ENCODE measurements at regions not wholly inside any gene's neighbourhood (a gene's known extent, or its start where the extent isn't known, plus 50 kb on each side); places are given as distances from the start of the nearest gene placed in this dataset.

DNA sequence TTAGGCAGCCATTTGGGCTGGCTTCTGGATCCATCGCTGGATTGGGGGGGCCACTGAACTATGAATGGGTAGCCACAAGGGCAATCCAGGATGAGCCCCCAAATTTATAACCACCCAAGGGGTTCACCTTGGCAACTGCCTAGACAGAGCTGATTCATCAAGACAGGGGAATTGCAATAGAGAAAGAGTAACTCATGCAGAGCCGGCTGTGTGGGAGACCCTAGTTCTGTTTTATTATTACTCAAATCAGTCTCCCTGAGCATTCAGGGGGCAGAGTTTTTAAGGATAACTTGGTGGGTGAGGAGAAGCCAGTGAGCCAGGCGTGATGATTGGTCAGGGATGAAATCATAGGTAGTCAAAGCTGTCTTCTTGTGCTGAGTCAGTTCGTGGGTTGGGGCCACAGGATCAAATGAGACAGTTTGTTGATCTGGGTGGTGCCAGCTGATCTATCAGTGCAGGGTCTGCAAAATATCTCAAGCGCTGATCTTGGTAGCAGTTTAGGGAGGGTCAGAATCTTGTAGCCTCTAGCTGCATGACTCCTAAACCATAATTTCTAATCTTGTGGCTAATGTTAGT, 57.9 kb downstream of the DNAJB9 start:
- H3K4me3 ChIP-seq (ENCODE audit: low read depth, low read length) = no peak overlapping the region
- no peak for DNase-seq (ENCODE audit: low read depth)
- TF ChIP-seq, protein P1, sequence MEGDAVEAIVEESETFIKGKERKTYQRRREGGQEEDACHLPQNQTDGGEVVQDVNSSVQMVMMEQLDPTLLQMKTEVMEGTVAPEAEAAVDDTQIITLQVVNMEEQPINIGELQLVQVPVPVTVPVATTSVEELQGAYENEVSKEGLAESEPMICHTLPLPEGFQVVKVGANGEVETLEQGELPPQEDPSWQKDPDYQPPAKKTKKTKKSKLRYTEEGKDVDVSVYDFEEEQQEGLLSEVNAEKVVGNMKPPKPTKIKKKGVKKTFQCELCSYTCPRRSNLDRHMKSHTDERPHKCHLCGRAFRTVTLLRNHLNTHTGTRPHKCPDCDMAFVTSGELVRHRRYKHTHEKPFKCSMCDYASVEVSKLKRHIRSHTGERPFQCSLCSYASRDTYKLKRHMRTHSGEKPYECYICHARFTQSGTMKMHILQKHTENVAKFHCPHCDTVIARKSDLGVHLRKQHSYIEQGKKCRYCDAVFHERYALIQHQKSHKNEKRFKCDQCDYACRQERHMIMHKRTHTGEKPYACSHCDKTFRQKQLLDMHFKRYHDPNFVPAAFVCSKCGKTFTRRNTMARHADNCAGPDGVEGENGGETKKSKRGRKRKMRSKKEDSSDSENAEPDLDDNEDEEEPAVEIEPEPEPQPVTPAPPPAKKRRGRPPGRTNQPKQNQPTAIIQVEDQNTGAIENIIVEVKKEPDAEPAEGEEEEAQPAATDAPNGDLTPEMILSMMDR (conservative IDR thresholded peaks at IDR 0.05; ENCODE audit: low read depth, low read length) = no peak

DNA sequence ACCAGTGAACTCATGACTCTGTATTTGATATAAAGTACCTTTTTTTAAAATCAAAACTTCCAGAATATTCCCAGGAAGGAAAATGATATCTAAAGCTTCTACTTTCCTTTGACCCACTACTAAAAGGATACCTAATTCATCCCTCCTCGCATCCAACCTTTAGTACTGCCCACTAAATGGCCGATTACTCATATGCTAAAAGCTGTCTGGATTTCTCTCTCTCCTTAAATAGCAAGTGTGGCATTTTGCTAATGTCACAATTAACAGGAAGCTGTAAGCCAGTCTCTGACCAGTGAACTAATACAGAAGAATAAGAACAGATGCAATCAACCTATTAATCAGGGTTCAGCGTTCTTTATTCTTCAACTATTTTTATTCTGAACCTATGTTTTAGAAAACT, 59.0 kb downstream of the DNAJB9 start:
- H3K4me3 ChIP-seq (ENCODE audit: low read depth, low read length) = no peak overlapping the region
- DNase-seq (ENCODE audit: low read depth) = no peak
- TF ChIP-seq, protein P1 (conservative IDR thresholded peaks at IDR 0.05; ENCODE audit: low read depth, low read length) = no peak

DNA sequence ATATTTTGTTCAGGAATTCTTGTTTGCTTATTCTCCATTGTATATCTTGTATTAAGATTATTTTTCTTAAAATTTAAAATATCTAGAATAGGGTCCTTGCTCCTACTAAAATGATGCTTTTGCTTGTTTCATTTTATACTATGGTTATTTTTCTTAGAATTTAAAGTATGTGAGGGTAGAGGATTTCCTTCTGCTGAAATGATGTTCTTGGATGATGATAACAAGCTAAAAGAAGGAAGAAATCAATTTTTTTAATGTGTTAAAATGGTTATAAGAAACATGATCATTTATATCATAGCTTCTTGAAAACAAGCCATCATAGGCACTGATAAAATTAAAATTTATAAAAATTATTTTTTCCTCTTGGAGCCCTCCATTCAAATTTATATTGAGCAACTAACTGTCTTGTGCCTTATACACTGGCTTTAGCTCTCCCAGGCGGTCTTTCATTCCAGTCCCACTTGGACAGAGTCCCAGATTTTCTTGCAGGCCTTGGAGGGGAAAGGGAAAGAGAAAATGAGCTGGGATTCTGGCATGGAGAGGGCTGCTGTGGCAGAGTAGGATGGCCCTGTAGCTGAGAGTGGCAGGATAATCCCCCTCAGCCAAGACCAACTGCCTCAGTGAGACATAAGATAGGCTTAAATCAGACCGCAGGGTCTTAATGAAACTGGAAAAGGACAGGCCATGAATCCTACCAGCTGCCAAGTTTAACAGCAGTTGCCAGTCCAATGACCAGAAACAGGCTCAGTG, 60.2 kb downstream of the DNAJB9 start:
- TF ChIP-seq, protein P1 (conservative IDR thresholded peaks at IDR 0.05; ENCODE audit: low read depth, low read length) = no peak
- H3K4me3 ChIP-seq (ENCODE audit: low read depth, low read length) = no peak overlapping the region
- DNase-seq (ENCODE audit: low read depth) = peak; percentile 56

DNA sequence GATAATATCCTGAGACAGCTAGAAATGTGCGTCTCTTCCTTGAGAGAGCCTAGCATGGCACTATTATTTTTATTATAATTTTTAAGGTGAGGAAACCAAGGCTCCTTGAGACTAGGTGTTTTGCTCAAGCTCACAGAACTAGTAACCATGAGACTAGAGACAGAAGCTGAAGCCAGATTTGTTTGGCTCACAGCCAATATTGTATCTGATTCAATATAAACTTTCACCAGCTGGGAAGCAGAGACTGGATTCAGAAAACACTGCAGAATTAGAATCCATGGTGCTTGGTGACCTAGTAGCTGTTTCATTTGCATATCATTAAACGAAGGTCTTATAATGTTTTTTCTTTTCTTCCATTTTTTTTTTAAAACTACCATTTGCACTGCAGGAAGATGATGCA, 64.4 kb downstream of the DNAJB9 start:
- TF ChIP-seq, protein P1 (conservative IDR thresholded peaks at IDR 0.05; ENCODE audit: low read depth, low read length) = no peak
- H3K4me3 ChIP-seq (ENCODE audit: low read depth, low read length) = no peak overlapping the region
- DNase-seq (ENCODE audit: low read depth) = no peak

DNA sequence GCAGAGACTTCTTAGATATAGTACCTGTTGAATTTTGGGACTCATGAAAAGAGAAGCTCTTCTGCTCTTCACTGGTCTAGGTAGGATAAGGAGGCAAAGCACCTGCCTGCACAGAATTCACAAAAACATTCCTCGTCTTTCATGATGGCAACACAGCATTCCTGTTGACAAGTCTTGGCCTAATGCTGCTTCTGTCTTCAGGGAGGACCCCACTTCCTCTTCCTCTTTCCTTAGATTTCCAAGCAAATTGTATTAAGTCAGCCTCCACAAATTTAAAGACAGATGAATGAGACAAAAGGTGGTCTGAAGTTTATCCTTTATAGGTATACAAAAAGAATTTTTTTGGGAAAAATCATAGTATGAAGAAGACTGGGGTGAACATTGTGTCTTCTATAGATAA, 64.9 kb downstream of the DNAJB9 start:
- H3K4me3 ChIP-seq (ENCODE audit: low read depth, low read length) = no peak overlapping the region
- TF ChIP-seq, protein P1 (conservative IDR thresholded peaks at IDR 0.05; ENCODE audit: low read depth, low read length) = no peak
- DNase-seq (ENCODE audit: low read depth) = no peak

DNA sequence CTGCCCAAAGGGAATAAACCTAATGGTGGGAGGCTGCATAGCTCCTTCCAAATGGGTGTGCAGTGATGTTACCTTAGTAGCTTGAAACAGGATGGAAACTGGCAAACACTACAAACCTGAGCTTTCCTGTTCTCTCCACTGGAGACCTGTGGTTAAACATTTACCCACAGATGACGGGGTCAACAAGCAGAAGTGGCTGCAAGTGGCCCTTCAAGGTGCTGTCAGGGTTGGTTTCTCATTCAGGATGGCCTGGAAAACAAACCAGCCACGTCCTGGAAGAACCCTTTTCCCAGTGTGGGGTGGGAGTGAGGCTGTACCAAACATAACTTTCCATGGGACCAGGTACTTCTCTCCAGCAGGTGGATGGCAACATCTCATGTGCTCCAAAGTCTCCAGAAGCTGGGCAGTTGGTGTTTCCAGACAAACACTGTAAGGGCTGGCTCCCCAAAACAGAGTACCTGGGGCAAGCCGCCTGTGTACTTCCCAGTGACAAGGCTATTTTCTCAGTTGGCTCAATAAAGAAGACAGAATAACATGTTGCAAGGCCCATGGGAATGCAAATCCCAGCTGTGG, 67.5 kb downstream of the DNAJB9 start:
- H3K4me3 ChIP-seq (ENCODE audit: low read depth, low read length) = no peak overlapping the region
- no peak for DNase-seq (ENCODE audit: low read depth)
- TF ChIP-seq, protein P1 (conservative IDR thresholded peaks at IDR 0.05; ENCODE audit: low read depth, low read length) = no peak
